NCI-H345 (cell line): ENCODE measurements at regions not wholly inside any gene's neighbourhood (a gene's known extent, or its start where the extent isn't known, plus 50 kb on each side); places are given as distances from the start of the nearest gene placed in this dataset.

Source experiments
- DNase-seq: peaks from one replicate; lab custom pipeline; 2025; lab: John Stamatoyannopoulos, UW

DNA sequence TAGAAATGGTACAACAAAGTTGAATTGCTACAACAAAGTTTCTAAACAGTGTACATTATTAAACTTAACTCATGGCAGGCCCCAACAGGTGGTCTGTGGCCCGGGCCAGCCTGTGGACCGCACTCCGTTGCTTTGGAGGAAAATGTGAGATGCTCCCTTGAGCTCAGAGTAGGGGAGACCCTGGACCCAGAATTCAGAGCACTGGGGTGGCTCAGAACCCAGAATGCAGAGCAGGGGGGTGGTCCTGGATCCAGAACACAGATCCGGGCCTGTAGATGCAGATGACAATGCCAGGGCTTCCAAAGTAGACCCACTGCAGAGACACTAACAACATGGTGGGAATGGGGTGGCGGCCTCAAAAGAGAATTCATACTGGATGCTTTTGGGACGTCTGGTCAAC is 311.0 kb downstream of the NDUFA10 start:
- no peak for DNase-seq

DNA sequence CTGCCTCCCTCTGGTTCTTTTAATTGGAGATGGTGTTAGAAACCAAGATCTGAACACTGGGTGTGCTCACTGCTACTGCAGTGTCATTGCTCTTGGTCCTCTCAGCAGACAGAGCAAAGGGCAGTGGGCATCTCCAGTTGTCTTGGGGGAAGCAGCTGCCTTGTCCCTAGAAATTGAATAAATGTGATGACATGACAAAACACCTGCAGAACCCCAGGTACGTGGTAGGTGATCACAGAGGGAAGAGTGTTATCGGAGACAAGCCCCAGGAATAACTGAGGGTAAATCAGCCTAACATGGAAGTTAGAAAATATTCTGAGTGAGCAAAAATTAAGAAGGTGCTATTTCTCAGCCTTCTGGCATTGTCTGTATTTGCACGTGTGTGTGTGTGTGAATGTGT is 311.9 kb upstream of the HDAC4 start:
- DNase-seq = no peak

DNA sequence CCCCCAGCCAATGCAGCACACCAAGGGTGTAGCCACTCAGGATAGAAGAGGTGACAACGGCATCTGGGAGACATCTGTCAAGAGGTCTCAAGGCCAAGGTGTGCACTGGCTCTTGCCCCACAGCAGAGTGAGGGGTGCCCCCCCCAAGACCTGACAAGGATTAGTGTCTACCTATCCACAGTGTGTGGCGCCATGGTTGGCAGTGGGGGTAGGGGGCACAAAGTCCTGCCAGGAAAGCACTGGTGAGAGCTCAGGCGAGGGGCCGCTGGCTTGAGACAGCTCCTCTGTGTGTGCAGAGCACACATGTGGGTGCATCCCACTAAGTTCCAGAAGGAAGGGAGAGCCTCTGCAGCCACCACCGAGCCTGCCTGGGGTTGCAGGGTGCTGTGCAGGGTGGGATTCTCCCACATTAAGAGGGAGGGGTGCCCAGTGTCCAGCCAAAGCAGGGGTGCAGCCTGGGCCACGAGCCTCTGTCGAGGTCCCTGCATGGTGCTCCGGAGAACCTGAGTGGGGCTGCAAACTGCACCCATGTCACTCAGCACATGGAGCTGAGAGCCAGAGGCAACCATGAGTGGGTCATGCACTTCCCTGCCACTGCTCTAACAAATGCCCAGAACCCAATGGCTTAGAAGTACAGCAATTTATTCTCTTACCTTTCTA is 311.2 kb upstream of the HDAC4 start:
- no peak for DNase-seq

DNA sequence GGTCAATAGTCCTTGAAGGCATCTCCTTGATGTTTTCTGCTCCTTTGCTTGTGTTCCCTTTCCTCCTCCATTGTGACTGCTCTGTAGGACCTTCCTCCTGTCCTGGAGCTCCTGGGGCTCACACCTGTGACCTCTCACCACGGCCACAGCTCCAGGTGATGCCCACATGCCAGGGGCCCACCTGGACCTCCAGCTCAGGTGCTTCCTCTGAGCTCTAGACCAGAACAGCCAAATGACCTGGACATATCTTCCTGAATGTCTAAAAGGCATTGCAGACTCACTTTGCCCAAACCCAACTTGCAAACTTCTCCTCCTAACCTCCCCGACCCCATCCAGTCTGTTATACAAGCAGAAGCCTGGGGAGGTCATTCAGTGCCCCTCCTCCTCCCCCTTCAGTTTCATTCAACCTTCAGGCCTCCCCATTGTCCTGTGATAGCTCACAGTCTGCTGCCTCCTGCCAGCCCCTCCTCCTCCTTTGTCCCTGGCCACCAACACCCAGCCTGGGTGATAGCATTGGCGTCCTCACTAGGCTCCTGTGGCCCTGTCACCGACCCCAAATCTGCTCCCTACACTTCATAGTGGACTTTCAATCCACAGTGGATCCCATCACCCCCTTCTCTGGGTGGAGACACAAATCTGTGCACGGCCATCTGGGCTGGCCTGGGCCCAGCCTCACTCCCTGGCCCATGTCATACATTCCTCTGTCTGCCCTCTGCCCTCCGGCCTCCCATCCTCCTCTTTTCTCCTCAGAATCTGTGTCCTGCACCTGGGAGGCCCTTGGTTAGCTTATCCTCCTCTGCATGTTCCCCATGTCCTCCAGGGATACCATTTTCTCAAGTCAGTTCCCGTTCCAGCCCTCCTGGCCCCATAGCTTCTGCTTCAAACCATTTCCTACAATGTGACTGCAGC is 310.4 kb upstream of the HDAC4 start:
- DNase-seq = no peak

DNA sequence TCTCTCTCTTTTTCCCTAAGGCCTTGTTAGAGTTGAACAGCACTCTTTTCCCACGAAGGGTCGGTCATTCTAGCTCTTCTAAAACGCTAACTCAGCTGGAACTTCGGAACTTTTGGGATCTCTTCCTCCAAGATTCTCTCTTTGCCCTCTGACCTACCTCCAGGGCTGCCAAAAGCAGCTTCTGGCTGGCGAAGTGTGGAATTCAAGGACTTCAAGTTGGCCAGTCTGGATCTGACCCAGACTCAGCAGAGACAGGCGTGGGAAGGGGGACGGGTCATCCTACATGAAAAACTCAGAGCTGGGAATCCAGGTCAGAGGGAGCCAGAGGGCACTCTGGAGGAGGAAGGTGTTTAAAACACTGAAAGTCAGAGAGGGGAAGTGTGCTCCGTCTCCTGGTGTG is 305.5 kb upstream of the HDAC4 start:
- DNase-seq = no peak

DNA sequence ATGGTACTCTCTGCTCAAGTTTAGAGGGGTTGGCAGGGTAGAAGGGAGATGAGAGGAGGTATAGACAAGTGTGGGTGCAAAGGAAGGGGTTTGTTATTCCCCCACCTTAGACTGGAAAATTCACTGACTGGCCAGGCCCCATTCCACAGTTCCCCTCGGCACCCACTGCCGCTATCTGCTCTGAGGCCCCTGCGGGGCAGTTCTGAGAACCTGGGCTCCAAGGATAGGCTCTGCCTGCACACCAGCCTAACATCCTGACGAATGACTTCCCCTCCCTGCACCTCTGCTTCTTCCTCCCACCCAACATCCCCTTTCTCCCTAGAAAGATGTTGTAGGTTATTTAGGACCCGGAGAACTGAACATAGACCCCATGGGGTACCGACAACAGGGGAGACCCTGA is 303.9 kb upstream of the HDAC4 start:
- DNase-seq = no peak

DNA sequence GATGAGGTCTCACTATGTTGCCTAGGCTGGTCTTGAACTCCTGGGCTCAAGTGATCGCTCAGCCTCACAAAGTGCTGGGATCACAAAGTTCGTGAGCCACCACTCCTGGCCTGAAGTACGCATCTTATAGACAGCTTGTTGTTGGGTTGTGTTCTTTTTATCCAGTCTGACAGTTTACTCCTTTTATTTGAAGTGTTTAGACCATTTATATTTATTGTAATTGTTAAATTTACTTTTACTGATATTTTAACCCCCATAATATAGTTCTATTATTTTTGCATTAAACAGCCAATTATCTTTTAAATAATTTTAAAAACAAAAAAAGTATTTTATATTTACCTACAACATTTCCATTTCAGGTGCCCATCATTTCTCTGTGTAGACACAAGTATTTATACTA is 303.0 kb upstream of the HDAC4 start:
- DNase-seq = no peak

DNA sequence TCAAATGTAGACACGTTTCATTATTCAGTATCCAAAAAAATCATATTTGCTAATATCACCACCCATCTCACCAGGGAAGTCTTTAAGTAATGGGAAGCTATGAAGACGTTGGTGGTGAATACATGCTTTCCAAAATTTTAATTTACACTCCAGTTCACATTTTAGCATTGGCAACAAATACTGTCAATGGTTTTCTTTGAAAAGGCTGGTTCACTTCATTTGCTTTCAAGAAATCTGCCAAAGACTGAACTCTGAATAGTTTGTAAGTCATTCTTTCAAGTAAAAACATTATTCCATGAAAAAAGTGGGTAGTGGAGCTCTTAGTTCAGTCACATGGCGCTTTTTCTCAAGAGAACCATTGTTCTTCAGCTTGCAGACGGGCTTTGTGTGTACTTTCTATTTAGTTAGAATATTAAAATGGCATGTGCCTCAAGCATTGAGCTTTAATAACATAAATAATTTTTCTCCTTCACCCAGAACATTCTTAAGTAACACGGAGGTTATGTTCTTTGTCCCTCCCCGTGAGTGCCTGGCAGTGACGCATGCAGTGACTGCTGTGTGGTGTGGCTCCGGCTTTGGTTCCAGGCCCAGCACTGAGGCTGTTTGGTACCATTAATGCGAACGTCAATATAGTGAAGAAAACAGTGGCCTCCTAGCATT is 300.0 kb upstream of the HDAC4 start:
- no peak for DNase-seq

DNA sequence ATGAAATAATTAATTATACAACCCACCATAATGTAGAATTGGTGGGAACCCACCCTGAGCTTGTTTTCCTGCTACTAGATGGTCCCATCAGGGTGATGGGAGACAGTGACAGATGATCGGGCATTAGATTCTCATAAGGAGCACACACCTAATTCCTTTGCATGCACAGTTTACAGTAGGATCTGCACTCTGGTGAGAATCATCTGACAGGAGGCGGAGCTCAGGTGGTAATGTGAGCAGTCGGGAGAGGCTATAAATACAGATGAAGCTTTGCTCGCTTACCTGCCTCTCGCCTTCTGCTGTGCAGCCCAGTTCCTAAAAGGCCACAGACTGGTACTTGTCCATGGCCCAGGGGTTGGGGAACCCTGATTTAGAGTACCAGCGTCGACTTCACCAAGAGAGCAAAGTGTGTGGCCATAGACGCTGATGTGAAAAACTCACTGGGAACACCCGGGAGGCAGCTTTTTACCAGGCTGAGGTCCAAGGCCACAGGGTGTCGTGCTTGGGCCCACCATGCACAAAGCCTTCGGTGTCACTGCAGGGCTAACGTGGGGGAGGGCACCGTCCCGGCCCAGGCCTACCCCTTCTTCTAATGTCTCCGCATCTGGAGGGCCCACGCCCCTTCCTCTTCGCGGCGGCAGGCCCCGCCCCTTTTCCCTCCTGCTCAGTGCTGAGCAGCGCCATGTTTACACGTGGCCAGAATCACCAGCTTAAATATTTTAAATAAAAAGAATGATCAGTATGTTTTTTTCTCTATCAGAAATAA is 296.8 kb upstream of the HDAC4 start:
- DNase-seq = no peak

DNA sequence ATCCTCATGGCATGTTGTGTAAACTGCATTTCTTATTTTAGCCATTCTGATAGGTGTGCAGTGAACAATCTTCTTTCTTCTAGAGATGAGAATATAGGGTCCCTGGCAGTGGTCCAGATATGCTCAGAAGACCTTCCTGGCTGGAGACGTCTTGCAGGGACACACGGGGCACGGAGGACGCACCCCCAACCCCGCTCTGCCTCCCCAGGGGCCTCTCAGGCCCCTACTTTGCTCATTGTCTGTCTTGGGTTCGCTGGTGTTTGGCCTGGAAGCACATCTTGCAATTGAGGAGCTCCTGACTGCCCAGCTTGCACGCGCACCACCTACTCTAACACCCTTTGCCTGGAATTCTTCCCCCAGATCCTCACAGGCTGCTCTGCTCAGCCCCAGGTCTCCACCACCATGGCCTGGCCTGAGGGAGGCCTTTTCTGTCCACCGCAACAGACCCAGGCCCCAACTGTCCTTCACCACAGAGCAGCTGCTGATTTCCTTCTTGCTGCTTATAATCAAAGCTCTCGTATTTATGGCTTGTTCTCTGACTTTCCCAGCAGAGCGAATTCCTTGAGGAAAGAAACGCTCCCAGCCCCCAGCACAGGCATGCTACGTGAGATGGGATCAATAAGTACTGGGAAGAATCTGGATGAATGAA is 295.9 kb upstream of the HDAC4 start:
- no peak for DNase-seq

DNA sequence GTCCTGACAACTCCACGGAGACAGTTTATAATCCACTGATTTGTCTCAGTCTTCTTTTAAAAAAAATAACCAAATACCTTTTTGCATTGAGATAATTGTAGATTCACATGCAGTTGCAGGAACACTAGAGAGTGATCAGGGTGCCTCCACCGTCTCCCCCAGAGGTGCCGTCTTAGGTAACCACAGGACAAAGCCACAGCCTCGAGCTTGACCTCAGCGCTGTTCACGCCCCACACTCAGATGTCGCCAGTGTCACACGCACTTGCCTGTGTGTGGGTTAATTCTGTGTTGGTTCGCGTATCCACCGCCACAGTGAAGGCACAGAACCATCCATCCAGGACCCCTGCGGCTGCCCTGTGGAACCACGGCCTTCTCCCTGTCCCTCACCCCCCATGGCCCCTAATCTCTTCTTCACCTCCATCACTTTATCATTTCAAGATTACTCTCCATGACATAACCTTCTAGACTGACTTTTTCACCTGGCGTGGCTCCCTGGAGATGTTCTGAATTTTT is 295.0 kb upstream of the HDAC4 start:
- no peak for DNase-seq

DNA sequence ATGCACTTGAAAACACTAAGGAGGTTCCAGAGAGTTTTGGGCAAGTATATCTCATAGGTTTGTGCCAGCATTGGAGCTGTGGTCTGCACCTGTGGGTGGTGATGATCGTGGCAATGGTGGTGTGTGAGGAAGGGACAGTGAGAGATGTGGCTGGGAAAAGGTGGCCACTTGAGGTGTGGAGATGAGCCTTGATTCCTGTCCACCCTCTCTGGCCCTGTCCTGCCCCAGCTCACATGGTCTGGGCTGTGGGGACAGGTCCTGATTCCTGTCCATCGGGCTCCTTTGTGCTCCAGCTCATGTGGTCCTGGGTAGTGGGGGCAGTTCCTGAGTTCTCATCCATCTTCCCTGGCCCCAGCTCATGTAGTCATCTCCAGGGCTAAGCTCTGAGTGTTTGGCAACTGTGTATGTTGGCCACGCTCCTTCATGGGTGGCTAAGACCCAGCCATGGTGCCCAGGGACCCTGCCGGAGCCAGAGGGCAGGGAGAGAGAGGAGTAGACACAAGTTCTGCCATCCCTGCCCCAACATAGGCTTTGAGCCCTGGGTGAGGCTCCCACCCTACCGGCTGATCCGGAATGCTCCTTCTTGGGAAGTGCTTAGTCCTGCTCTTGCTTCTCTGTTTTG is 294.4 kb upstream of the HDAC4 start:
- no peak for DNase-seq

DNA sequence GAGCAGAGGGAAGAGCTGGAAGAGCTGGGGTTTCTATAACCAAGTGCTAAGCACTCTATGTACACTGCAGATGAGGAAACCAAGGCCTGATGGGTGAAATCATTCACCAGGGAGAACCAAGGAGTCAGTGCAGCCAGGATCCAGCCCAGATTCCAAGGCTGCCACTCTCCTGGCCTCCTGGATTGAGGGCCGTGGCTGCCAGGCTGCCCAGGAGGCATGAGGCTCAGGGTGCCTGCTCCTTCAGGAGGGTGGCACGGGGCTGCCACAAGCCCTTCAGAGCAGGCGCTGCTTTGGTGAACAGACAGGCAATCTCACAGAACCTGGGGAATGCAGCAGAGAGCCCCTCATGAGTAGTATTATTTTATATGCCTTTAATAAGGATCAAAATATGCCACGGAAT is 293.7 kb upstream of the HDAC4 start:
- DNase-seq = no peak

DNA sequence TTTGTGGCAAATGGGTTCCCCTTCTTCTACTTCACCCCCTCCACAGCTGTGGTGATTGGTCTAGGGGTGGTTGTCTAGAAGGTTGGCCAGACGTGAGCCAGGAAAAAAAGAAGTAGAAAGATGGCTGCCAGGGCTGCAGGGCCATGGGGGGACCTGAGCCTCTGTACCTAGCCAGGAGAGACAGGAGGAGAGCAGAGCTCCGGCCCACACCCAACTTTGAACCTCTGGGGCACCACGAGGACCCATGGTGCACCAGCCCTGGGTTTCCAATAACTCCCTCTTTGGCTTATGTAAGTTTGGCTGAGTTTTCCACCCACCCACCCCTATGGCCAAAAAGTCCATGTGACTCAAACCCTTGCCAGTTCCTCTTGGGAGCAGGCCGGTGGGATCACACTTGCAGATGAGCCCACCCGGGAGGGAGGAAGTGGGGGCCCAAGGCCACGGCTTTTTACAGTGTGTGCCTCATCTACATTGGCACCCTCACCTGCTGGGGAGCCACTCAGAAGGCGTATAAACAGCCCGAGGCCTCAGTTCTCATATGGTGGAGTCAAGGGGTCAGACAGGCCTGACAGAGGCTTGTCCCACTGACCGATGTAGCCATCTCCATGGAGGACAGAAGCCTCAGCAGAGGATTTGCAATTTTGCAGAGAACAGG is 293.1 kb upstream of the HDAC4 start:
- DNase-seq = no peak

DNA sequence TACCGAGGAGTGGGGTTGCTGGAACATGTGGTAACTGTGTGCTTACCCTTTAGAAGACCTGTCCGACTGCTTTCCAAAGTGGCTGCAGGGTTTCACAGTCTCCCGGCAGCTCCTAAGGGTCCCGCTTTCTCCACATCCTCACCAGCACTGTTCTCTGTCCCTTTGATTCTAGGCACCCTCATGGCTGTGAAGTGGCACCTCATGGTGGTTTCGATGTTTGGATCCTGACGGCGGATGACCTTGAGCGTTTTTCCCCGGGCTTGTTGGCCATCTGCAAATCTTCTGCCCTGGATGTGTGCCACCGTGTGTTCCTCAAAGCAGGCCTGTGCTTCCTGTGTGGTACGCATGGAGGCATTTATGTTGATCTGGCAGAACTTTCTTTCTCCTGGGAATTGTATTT is 292.5 kb upstream of the HDAC4 start:
- DNase-seq = no peak

DNA sequence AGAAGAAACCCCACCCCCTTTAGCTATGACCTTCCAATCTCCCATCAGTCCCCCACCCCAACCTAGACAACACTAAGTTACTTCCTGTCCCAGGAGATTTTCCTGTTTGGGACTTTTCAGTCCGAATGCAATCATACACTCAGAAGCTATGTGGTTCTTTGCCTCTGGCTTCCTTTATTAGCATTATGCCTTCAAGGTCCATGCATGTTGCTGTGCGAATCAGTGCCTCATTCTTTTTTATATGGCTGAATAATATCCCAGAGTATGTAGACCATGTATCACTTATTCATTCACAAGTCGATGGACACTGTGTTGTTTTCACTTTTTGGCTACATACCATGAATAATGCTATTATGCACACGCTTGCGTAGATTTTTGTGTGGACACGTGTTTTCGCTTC is 292.1 kb upstream of the HDAC4 start:
- no peak for DNase-seq

DNA sequence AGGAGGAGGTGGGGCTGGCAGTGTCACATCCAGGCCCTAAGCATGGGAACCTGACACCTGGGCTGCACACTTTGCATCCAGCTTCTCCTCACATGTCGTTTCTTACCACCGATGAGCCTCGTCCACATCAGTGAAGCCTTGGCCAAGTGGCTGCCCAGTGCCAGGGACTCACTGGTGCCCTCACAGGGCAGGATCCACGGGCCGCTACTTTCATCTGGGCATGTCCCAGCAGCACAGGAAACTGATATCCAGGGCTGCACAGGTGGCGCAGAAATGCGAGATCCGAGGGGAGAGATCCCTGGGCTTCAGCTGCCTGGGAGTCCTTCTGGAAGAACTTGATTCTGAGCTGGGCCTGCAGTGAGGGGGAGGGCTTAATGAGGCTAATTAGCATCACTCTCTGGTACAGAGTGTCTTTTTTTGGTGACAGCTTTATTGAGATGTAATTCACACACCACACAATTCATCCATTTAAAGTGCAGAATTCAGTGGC is 291.6 kb upstream of the HDAC4 start:
- no peak for DNase-seq

DNA sequence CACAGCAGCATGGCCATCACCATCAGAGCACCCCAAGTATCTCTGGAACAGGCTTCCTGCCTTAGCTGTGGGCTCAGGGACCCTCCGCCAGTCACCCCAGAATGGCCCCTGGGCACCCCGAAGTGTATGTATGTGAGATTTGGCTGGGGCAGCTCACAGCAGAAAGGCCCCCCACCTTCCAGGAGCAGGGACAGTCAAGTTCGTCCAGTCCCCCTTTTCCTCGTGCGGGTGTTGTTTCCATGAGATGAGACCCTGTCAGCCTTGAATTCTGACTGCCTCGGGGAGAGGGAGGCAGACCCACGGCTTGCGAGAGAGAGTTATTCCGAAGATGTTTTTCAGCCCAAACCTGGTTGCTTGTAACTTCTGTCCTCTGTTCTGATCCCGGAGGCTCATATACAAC is 290.9 kb upstream of the HDAC4 start:
- no peak for DNase-seq

DNA sequence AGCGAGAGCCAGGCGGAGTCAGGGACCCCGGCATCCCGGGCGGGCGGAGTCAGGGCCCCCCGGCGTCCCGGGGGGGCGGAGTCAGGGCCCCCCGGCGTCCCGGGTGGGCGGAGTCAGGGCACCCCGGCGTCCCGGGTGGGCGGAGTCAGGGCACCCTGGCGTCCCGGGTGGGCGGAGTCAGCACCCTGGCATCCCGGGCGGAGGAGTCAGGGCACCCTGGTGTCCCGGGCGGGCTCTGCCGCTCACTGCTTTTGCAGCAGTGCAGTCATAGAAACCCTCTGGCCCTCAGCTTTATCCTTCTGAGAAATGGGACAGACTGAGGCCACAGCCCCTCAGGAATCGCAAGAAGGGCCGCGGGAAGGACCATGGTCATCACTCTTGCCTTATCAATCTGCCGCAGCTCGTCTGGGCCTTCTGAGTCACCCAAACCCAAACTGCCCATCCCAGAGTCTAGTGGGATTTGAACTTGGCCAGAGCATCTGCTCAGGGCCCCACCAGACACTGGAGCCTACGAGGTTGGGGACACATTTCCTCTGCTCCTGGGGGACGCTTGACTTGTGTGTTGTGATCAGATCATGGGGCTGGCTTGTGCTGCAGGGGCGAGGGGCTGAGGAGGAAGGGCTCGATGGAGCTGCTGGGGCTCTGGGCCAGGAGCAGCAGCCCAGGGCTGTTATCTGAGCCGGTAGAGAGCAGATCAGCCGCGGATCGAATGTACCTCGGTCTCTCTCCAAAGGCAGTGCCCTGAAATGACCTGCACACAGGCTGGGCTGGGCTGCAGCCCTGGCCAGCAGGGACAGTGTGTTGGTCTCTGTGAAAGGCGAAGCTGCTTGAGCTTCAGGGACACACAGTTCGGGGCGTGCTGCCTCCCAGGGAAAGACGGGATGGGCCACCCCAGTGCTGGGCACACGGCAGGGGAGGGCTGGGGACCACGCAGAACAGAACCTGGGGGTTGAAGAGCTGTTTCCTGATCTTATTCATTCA is 290.1 kb upstream of the HDAC4 start:
- DNase-seq = no peak
